NCI-H2196 treated with DMSO at 0.1 percent for 48 hours (cell line): ENCODE measurements at regions not wholly inside any gene's neighbourhood (a gene's known extent, or its start where the extent isn't known, plus 50 kb on each side); places are given as distances from the start of the nearest gene placed in this dataset.

Source experiments
- DNase-seq: peaks from one replicate; lab custom pipeline; 2025; ENCODE audit not compliant: unreplicated experiment; lab: John Stamatoyannopoulos, UW

DNA sequence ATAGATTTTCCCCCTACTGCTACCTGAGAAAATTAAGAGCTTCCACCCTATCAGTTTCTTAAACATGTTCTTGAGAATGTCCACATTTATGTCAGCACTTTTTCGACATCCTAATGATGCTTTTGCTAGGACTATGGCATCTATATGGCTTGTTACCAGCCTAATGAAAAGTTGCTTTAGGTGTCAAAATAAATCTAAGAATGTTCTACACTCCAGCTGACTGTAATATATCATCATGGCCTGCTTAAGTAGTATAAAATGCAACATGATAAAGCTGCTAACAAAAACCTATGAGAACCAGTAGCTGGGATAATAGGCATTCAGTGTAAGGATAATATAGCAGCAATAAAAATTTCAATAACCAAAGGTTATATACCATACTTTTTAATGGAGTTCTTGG, 1983.5 kb upstream of the CELF4 start:
- DNase-seq, result no peak

DNA sequence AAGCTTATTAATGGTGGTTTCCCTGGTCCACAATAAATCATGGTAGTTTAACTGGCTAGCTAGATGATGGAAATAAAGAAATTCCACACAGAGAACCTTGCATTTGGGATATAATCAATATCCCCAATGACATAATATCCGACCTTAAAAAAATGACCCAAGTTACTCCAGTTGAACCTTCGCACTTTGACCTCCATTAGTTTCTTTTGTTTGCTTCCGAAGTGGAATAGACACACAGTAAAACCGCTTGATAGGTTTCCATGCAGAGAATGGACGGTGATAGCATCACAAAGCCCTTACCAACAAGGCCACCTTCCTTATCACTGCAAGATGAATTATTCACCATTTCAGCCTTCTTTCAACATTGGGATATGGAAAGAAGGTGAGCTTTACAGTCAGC, 1966.1 kb upstream of the CELF4 start:
- DNase-seq, result no peak

DNA sequence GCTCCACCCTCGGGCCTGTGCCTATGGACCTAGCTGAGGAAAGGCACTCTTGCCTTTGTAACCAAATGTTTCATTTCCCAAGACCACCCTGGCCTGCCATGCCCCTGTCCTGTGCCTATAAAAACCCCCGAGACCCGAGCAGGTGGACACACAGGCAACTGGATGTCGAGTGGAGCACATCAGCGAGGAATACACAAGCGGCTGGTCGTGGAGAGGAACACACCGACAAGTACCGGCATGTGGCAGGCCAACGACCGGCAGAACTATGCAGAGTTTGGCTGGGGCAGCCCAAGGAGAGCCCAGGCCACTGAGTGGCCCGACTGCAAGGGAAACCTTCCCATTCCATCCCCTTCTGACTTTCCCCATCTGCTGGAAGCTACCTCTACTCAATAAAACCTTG, 1963.8 kb upstream of the CELF4 start:
- no peak for DNase-seq

DNA sequence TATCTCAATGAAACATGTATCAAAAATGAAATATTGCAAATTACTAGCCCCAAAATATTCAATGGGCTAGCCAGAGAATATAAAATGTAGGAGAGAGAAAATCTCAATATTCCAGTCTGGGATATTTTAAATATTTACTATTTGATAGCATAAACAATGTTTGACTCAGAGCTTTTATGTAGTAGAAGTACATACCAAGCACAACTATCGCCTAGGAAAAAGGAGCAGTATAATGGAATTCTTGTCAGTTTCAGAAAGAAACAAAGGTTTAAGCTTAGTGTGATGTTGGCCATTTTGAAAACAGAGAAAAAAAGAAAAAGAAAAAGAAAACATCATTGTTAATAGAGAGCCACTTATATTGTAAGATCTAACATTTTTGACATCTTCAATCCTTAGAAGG, 1961.9 kb upstream of the CELF4 start:
- DNase-seq, result no peak

DNA sequence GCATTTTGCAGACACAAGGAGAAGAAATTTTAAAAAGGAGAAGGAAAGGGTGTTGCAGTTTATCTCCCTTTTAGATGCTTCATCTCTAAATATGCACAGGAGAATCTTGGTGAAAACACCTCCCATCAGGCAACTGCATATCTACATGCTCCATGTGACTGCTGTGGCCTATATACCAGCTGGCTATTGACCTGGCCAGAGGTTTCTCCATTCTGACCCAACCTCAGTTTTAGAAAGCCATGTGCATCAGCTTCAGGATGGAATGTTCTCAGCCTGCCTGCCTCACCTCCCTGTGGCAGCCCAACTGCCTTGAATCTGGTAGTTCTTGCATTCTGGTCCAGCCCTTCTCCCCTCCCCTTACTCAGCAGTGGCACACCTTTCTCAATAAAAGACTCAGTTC, 1958.8 kb upstream of the CELF4 start:
- DNase-seq, result no peak

DNA sequence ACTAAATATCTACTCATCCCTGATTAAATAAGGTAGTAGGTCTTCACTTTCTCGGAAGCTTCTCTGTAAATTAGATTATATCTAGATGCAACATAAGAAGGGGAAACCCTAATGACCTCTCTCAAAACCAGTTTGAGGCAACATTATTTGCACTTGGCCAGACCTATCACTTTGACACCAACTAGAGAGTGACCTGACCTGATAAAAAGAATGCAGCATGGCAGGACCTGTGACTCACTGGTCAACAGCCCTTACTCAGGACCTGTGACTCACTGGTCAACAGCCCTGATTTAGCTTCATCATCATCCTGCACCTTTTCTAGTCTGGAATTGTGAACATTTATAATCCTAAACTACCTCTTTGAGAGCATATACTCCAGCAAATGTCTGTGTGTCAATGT, 1957.7 kb upstream of the CELF4 start:
- no peak for DNase-seq

DNA sequence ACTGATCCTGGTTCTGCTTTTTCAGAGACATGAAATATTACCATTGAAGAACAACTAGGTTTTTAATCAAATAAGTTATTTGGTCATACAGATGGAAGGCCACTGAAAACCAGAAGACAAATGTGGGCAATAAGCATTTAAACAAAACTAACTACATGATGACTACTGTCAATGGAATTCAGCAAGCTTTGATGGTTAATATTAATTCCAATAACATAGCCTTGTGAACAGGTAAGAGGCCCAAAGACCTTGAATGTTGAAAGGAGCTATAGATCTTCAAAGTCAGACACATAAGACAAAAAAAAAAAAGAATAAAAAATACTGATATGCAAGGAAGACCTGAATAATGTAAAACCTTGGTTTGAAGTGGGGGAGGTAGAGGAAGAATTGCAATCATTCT, 1955.6 kb upstream of the CELF4 start:
- no peak for DNase-seq

DNA sequence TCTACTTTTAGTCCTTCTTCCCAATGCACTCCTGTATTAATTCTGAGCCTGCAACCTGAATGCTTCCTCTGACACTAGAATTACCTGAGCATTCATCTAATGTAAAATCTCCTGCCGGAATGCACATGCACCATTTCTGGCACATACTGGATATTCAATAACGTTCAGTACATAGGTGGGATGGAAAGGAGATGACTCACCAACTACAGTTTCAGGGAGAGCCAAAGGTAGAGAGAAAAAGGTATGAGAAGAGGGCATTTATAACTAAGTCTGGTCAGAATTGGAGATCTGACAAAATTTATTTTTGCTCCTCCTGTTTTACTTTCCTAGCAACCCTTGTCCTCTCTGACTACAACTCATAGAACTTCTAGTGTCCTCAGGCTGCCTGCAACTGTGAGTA, 1954.1 kb upstream of the CELF4 start:
- DNase-seq, result no peak

DNA sequence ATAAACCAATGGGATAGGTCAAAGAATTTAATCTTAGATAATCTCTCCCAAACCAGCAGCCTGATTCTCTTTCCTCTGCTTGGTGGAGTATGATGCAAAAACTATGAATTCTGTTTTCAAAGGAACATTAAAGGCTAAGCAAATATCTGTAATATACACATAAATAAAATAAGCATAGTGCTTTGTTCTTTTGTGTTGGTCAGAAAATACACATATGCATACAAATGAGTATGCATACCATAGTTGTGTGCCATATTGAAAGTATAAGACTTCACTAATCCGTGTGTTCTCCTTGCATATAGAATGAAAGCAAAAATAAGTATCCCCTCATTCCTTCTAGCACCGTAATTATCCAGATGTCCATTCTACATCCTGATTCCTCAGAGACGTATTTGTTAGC, 1949.7 kb upstream of the CELF4 start:
- DNase-seq, result no peak

DNA sequence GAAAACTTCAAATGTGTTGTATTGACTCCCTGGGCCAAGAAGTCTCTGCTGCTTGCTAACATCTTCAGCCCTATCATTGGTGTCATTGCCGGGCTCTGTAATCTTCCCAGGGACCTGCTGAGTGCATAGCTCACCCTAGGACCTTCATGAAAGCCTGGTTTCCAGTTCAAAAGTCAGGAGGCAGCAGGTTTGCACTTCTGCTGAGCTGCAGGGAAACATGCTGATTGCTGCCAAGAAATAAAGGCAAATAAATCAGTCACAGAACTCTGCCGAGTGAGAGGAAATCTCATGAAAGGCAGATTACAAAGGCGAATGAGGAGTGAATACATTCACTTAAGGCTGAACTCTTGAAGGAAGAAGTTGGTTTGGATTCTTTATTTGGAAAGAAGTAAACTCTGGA, 1947.6 kb upstream of the CELF4 start:
- DNase-seq, result no peak

DNA sequence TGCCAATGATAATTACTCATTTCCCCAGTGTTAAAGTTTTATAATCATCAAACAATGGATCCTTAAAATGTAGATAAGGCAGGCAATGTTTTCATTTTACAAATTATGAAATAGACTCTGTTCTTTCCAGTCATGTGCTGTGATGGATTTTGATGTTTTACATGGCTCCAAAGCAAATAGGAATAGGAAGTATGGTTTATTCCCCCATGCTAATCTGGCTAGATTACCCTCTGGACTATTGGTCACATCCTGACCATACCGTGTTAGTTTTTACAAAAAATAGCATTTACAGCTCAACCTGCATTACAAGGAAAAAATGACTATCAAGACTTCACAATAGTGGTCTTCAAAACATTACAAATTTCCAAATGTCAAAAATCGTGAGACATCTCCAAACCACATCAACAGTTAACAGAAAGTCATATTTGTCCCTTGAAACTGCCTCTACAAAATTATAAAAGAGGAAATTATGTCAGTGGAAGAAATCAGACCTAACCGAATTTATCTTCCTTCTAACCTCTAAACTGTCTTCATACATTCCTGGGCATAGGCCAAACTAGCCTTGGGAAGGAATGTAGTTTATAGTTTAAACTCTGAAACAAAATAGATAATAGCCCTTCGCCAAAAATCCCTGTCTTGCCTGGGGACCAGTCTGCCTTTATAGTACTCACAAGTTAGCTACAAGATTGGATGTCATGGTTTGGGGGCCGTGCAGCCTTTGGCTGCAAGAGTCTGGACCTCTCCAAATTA, 1941.2 kb upstream of the CELF4 start:
- no peak for DNase-seq

DNA sequence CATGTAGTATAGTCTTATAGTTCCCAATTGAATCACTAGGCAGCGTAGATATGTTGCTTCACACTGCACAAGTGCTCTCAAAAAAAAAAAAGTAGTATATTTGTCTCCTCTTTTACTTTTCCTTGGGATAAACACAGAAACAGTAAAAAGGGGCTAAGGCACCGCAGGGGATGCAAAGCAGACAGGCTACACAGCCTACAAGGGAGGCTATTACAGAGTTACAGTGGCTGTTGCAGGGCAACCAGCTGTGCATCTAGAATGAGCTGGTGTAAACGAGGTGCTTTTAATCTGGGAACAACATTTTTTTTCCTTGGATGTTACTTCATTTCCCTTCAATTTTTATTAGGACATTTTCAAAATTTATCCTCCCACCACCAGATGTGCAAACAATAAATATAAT, 1934.7 kb upstream of the CELF4 start:
- no peak for DNase-seq

DNA sequence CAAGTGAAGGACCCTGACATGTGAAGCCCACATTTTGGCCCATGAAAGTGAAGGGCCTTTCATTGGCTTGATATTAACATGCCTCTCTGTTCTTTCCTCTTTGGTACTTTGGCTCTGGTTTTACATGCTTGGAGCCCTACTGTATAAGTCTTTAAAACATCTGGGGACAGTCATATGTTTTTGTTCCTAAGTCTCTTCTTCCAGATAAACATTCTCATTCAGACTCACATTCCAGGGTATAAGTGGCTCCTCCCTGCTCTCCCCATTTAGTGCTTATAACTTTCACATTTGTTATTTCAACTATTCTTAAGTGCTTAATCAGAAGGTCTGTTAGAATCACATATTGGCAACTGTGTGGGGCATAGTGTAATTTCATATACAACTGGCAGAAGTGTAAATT, 1932.2 kb upstream of the CELF4 start:
- no peak for DNase-seq

DNA sequence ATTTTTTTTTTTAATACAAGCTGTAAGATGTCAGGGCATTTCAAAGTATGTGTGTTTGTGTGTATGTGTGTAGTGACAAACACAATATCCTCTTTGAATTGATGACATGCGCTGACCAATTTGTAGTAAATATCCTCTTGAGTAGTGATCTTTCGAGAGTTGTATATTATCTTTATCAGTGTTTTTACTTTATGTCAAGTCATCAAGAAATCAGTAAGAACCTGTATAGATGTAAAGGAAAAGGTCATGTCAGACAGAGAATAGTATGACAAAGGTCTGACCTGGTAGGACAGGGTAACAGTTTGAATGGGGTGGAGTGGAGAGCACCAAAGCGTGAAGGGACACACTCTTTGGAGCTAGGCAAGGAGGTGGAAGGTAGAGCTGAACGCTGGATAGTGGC, 1931.4 kb upstream of the CELF4 start:
- no peak for DNase-seq

DNA sequence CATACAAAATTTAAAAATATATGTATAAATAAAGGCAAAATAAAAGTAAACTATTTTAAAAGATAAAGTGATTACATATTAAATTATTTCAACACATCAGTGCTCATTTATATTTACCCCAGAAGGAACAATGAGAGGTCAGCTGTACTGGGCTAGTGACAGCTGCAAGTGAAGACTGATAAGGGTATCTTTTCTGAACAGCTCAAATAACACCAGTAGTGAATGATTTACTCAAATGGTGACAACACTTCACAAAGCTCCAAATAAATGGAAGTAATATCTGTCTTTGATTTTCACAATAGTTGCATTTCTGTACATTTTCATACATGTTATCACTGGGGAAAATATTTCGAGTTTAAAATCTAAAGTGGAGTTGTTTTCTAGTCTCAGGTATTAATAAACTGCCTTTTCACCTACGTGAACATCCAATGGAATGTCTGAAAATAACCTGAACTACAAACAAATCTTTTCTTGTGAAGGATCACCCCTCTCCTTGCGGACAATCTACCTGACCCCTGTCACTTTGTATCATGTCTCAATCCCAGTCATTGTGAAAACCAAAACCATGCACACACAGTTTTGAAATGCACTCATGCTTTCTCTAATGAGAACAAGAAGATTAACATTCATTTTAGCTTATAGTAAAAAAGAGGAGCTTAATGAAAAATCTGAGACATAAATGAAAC, 1928.8 kb upstream of the CELF4 start:
- DNase-seq, result no peak

DNA sequence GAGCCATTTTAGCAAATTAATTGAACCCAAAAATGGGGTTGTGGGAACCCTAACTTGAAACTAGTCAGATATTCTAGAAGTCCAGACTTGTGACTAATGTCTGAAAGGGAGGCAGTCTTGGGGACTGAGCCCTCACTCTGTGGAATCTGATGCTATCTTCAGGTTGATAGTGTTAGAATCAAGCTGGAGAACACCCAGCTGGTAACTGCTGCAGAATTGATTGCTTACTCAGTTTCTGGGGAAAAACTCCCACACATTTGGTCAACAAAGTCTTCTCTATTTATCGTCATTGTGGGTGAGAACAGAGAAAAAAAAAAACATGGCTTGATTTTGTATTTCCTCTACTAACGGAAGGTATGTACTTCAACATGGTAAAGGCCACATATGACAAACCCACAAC, 1925.8 kb upstream of the CELF4 start:
- DNase-seq, result no peak

DNA sequence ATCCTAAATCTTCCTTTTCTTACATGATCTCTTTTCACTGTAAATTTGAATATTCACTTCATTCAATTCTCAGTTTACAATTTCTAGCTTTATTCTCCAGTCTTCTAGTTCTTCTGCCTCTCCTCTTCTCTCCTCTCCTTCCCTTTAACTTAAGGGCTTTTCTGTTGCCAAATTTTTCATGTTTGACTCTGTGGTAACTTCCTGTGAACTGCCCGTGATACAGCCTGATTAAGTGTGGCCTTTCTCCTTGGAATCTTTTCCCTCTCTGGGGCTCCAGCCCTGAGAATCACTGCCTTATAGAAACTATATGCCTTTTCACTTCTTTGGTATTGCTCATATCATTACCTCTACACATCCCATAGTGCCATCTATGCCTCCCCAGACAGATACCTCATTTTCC, 1923.8 kb upstream of the CELF4 start:
- DNase-seq, result no peak

DNA sequence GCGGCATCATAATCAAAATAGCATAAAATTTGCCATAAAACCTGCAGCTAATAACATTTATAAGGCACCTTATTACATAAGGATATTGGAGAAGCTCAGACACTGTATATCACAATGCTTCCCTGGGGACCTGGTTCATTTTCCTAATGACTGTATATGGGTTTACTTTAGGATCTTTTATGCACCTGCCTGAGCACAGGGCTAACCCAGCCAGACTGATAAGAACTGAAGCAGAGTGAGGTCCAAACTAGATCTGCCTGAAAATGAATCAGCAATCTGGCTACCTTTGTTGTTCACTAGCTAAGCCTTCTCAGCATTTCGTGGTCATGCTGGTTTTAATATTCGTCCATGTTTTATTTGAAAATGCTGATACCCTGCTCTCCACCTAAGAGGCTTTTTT, 1922.3 kb upstream of the CELF4 start:
- DNase-seq, result no peak

DNA sequence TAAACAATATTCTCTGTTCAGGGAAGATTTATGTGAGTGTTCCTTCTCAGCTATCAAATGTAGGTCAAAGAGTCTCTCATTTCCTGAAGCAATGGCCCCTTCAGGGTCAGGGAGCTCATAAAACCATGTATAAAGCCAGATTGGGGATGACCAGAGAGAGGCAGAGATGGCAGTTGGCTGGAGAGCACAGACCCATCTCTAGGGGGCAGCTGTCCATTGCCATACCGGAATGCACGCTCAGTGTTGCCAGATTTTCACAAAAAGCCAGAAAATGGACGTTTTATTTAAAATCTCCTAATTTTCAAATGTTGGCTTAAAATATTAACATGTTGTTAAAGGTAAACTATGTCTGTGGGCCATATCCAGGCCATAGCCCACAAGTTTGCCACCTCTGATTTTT, 1920.7 kb upstream of the CELF4 start:
- DNase-seq, result no peak

DNA sequence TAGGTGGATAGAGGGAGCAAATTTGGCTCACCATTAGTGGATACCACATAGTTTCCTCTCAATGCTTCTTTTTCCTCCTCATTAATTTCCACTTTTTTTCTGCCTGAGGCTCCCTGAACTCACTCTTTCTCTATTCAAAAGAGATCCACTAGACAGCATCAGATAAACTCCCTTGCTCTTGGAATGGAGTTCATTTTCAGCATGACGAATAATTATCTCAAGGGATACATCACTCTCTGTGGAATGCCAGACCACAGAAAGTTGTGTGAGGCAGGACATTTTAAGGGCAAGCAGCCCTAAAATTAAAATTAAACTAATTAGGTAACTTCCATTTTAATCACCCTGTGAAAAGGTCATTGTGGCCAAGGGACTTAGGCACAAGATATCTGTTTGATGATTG, 1920.1 kb upstream of the CELF4 start:
- no peak for DNase-seq

DNA sequence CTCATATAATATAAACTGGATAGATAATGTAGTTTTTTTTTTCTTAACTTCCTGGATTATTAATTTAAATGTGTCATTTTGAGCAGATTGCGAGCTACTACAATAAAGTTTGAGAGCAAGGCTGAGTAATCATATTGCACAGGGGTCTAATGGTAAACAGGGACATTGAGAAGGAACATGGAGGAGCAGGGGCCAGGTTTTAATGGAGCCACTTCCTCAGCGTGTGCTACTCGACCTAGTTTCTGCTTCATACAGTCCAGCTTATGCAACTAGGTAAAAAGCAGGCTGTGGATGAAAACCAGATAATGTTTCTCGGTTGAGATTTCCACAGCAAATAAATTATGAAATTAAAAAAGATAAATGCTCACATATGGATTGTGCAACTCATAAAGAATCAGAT, 1915.7 kb upstream of the CELF4 start:
- no peak for DNase-seq

DNA sequence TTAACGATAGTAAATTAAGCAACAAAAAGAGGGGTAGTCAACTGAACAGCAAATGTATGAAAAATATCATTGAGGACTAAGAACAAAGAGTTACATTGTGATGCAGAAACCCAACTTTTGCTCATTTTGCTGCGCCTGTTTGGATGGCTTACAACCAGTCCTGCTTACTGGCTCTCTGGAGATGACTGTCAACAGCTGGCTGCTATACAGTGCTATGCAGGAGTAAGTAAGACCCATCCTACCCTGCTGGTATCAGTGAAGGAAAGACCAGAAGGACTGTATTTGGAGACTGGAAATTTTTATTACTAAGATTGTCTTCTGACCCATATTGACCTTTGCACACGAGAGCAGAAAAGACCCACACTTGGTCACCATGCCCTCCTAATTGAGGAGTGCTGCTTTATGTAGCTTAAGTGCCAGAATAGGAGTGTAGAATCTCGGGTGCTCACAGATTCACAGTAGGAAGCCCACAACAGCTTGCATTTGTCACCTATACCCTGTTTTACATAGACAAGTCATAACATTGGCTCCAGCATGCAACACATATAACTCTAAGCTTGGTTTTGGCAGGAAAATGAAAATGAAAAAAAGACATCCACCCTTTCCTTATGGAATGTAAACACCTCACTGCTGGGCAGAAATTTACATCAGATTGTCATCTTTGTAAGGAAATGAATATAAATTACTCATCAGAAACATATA, 1915.0 kb upstream of the CELF4 start:
- DNase-seq, result no peak
